ENCODE measurements at regions not wholly inside any gene's neighbourhood (a gene's known extent, or its start where the extent isn't known, plus 50 kb on each side); places are given as distances from the start of the nearest gene placed in this dataset.

GRCh38 chr16:51436742-51437141, 285.7 kb upstream of the SALL1 start:
- Histone ChIP-seq H3K9me3 (replicated peaks) (peaks cover 7% of the 10 kb centered on the region), H3K4me3 (no peak overlapping the region), H3K4me1 (no peaks in the 10 kb centered on the region), H3K27me3 (ENCODE audit: low read depth) (peaks cover 40% of the 10 kb centered on the region), H3K27ac (replicated peaks) (no peak overlapping the region), H3K36me3 (no peaks in the 10 kb centered on the region)
- intact Hi-C loops (cut with micrococcal nuclease): no loop called here
- DNase-seq: no peak
- no peak for TF ChIP-seq CTCF (IDR thresholded peaks at IDR 0.05; ENCODE audit: borderline replicate concordance)

GRCh38 chr16:51434567-51435198, 283.6 kb upstream of the SALL1 start:
- intact Hi-C loops (cut with micrococcal nuclease): no loop called here
- no peaks in the 10 kb centered on the region for H3K36me3 ChIP-seq
- no peak for TF ChIP-seq CTCF (IDR thresholded peaks at IDR 0.05; ENCODE audit: borderline replicate concordance)

GRCh38 chr16:51433599-51433998, 282.5 kb upstream of the SALL1 start:
- Histone ChIP-seq H3K4me3 (no peak overlapping the region), H3K27me3 (ENCODE audit: low read depth) (peaks cover 14% of the 10 kb centered on the region), H3K27ac (replicated peaks) (no peak overlapping the region), H3K36me3 (no peaks in the 10 kb centered on the region), H3K4me1 (no peaks in the 10 kb centered on the region), H3K9me3 (replicated peaks) (peaks cover 7% of the 10 kb centered on the region)
- intact Hi-C loops (cut with micrococcal nuclease): no loop called here
- no peak for DNase-seq
- no peak for TF ChIP-seq CTCF (IDR thresholded peaks at IDR 0.05; ENCODE audit: borderline replicate concordance)

More at GRCh38 chr16:51434567-51435198, 283.6 kb upstream of the SALL1 start:
- peaks cover 7% of the 10 kb centered on the region for H3K9me3 ChIP-seq (replicated peaks)
- no peak overlapping the region for H3K4me3 ChIP-seq
- no peaks in the 10 kb centered on the region for H3K4me1 ChIP-seq
- H3K27me3 ChIP-seq (ENCODE audit: low read depth): peaks cover 24% of the 10 kb centered on the region
- no peak for DNase-seq
- no peak overlapping the region for H3K27ac ChIP-seq (replicated peaks)

GRCh38 chr16:51431517-51432241, 280.6 kb upstream of the SALL1 start:
- Histone ChIP-seq H3K27me3 (ENCODE audit: low read depth) (no peaks in the 10 kb centered on the region), H3K36me3 (no peaks in the 10 kb centered on the region), H3K4me3 (no peak overlapping the region), H3K4me1 (no peaks in the 10 kb centered on the region), H3K9me3 (replicated peaks) (peaks cover 7% of the 10 kb centered on the region), H3K27ac (replicated peaks) (no peak overlapping the region)
- intact Hi-C loops (cut with micrococcal nuclease): no loop called here
- DNase-seq: no peak
- TF ChIP-seq CTCF (IDR thresholded peaks at IDR 0.05; ENCODE audit: borderline replicate concordance): no peak

- H3K9me3 ChIP-seq (replicated peaks): peaks cover 7% of the 10 kb centered on the region
- no peak for DNase-seq
- no peaks in the 10 kb centered on the region for H3K4me1 ChIP-seq
- no peaks in the 10 kb centered on the region for H3K36me3 ChIP-seq
- no peak overlapping the region for H3K4me3 ChIP-seq
- TF ChIP-seq CTCF (IDR thresholded peaks at IDR 0.05; ENCODE audit: borderline replicate concordance): no peak
- H3K27ac ChIP-seq (replicated peaks): no peak overlapping the region
- H3K27me3 ChIP-seq (ENCODE audit: low read depth): no peaks in the 10 kb centered on the region
- intact Hi-C loops (cut with micrococcal nuclease): no loop called here
Measured at GRCh38 chr16:51430716-51431369, 279.8 kb upstream of the SALL1 start.

Measured in left ventricle myocardium inferior (tissue), 1 donor.